HFFc6 (cell line): ENCODE measurements at regions not wholly inside any gene's neighbourhood (a gene's known extent, or its start where the extent isn't known, plus 50 kb on each side); places are given as distances from the start of the nearest gene placed in this dataset.

Experiments used
- DNase-seq: peaks from one replicate; pipeline ENCODE4 v3.0.0-alpha.2; 2018
- H3K27ac Mint-ChIP-seq: 2 replicates; pipeline ENCODE4 v1.8.0; 2020; ENCODE audit warnings: mild to moderate bottlenecking, mixed read lengths
- H3K27me3 Mint-ChIP-seq: 2 replicates; pipeline ENCODE4 v1.8.0; 2021; ENCODE audit warnings: mild to moderate bottlenecking, moderate library complexity, mixed read lengths; ENCODE audit not compliant: insufficient read depth
- H3K36me3 Mint-ChIP-seq: 2 replicates; pipeline ENCODE4 v1.8.0; 2021; ENCODE audit warnings: low read depth, mixed read lengths
- H3K4me1 Mint-ChIP-seq: 2 replicates; pipeline ENCODE4 v1.8.0; 2020; ENCODE audit warnings: low read depth, mixed read lengths
- H3K4me3 Mint-ChIP-seq: 2 replicates; pipeline ENCODE4 v1.8.0; 2020; ENCODE audit warnings: mild to moderate bottlenecking, moderate library complexity, mixed read lengths
- H3K9me3 Mint-ChIP-seq: 2 replicates; pipeline ENCODE4 v1.8.0; 2020; ENCODE audit warnings: mild to moderate bottlenecking, mixed read lengths
- CTCF ChIP-seq: fragments of 200-600 bp; sonication (generic); IDR thresholded peaks from 2 replicates; pipeline ENCODE4 v1.5.0; 2021; ENCODE audit warnings: antibody characterized with exemption, mild to moderate bottlenecking

DNA sequence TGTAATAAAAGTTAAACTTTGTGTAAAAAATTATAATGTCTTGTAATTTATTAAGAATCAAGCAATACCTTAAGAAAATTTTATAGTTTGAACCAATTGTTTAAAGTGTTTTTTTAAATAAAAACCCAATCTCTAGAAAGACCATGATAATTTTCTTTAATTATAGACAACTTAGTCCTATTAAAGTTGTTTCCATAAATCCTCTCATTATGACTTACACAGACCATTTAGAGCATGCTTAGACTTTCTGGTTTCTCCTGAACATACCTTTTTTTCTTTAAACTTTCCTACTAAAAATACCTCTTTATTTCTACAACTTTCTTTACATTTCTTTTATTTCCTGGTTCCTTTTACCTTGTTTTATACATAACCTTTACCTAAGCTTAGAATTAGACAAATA lies 837.4 kb downstream of the PCDH19 start:
- Mint-ChIP-seq H3K27ac (no peak overlapping the region), H3K9me3 (peaks cover 38% of the 10 kb centered on the region), H3K27me3 (no peaks in the 10 kb centered on the region), H3K4me1 (no peaks in the 10 kb centered on the region), H3K4me3 (no peak overlapping the region), H3K36me3 (no peaks in the 10 kb centered on the region)
- no peak for TF ChIP-seq CTCF
- no peak for DNase-seq

DNA sequence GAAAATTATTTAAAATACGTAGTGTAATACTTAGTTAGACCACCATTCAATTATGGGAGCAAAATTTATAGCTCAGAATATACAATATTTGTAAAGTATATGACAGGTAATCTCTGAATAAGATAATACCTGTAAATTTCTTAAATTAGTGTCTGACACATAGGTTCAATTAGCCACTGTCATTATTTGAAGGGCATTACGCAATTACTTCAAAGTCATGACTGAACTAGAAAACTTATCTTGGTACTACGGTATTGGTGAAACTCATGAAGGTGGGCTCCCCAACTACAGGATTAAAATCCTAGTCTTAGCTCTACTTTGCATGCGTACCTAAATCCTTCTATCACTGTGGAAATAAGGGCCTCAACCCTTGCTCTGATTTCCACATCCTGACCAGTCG lies 860.7 kb downstream of the PCDH19 start:
- Mint-ChIP-seq H3K27ac (no peak overlapping the region), H3K9me3 (peaks cover 5% of the 10 kb centered on the region), H3K36me3 (no peaks in the 10 kb centered on the region), H3K4me3 (no peak overlapping the region), H3K27me3 (no peaks in the 10 kb centered on the region), H3K4me1 (no peaks in the 10 kb centered on the region)
- no peak for TF ChIP-seq CTCF
- no peak for DNase-seq

- Mint-ChIP-seq H3K27ac (no peak overlapping the region), H3K9me3 (peaks cover 8% of the 10 kb centered on the region; the same call in 1 of the 2 replicates), H3K27me3 (no peaks in the 10 kb centered on the region; the same call in 1 of the 2 replicates), H3K4me1 (no peaks in the 10 kb centered on the region), H3K4me3 (no peak overlapping the region), H3K36me3 (no peaks in the 10 kb centered on the region)
- no peak for TF ChIP-seq CTCF
- no peak for DNase-seq
Observed at GRCh38 chrX:99522450-99522849, 887.6 kb downstream of the PCDH19 start.

GRCh38 chrX:99507768-99508167 lies 902.3 kb downstream of the PCDH19 start:
- Mint-ChIP-seq H3K4me3 (no peak overlapping the region), H3K27me3 (no peaks in the 10 kb centered on the region), H3K9me3 (peaks cover 5% of the 10 kb centered on the region), H3K4me1 (no peaks in the 10 kb centered on the region), H3K27ac (no peak overlapping the region), H3K36me3 (no peaks in the 10 kb centered on the region)
- TF ChIP-seq CTCF, result no peak
- no peak for DNase-seq

- no peak overlapping the region for H3K27ac Mint-ChIP-seq
- no peaks in the 10 kb centered on the region for H3K4me1 Mint-ChIP-seq
- no peaks in the 10 kb centered on the region; the same call in 1 of the 2 replicates for H3K27me3 Mint-ChIP-seq
- no peaks in the 10 kb centered on the region for H3K36me3 Mint-ChIP-seq
- TF ChIP-seq CTCF, result no peak
- no peak for DNase-seq
- peaks cover 12% of the 10 kb centered on the region for H3K9me3 Mint-ChIP-seq
- no peak overlapping the region for H3K4me3 Mint-ChIP-seq
Observed at GRCh38 chrX:99495453-99495852, 914.6 kb downstream of the PCDH19 start.

DNA sequence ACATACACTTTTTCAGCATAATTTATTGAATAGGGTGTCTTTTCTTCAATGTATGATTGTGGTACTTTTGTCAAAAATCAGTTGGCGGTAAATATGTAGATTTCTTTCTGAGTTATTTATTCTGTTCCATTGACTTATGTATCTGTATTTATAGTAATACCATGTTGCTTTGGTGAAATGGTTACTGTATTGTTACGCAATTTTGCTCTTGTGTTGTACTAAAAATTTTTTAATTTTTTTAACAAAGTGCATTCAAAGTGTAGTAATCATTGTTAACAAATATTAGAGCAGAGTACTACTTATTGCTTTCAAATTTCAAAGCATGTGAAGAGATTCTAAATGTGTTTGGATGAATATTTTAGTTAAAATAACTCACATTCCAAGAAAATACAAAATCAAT lies 915.4 kb downstream of the PCDH19 start:
- peaks cover 12% of the 10 kb centered on the region for H3K9me3 Mint-ChIP-seq
- H3K4me3 Mint-ChIP-seq, result no peak overlapping the region
- no peaks in the 10 kb centered on the region for H3K36me3 Mint-ChIP-seq
- no peaks in the 10 kb centered on the region; the same call in 1 of the 2 replicates for H3K27me3 Mint-ChIP-seq
- DNase-seq, result no peak
- no peak for TF ChIP-seq CTCF
- no peak overlapping the region for H3K27ac Mint-ChIP-seq
- no peaks in the 10 kb centered on the region for H3K4me1 Mint-ChIP-seq
